Neural crest cell (in vitro differentiated cells): ENCODE measurements at regions not wholly inside any gene's neighbourhood (a gene's known extent, or its start where the extent isn't known, plus 50 kb on each side); places are given as distances from the start of the nearest gene placed in this dataset.

Experiments used
- DNase-seq: peaks from one replicate; pipeline ENCODE4 v3.0.0; 2021; ENCODE audit warnings: low read depth, mixed read lengths, low spot score
- H3K27ac Mint-ChIP-seq: one replicate; pipeline ENCODE4 v1.8.0; 2021; ENCODE audit warnings: mild to moderate bottlenecking, mixed read lengths; ENCODE audit not compliant: unreplicated experiment
- H3K27me3 Mint-ChIP-seq: 2 replicates; pipeline ENCODE4 v1.8.0; 2021; ENCODE audit warnings: low read depth, mild to moderate bottlenecking, mixed read lengths
- H3K36me3 Mint-ChIP-seq: 2 replicates; pipeline ENCODE4 v1.8.0; 2021; ENCODE audit warnings: low read depth, mild to moderate bottlenecking, mixed read lengths
- H3K4me1 Mint-ChIP-seq: 2 replicates; pipeline ENCODE4 v1.8.0; 2021; ENCODE audit warnings: mixed read lengths
- H3K4me3 Mint-ChIP-seq: one replicate; pipeline ENCODE4 v1.8.0; 2021; ENCODE audit warnings: mild to moderate bottlenecking, mixed read lengths
- H3K9me3 Mint-ChIP-seq: 2 replicates; pipeline ENCODE4 v1.8.0; 2021; ENCODE audit warnings: mixed read lengths
- CTCF ChIP-seq: fragments of 200-600 bp; sonication (generic); conservative IDR thresholded peaks from 2 replicates; pipeline ENCODE4 v1.5.0; 2021; ENCODE audit warnings: antibody characterized with exemption, mild to moderate bottlenecking

GRCh38 chr10:64211466-64211865, 690.3 kb downstream of the REEP3 start:
- Mint-ChIP-seq H3K27ac (no peak overlapping the region), H3K27me3 (no peaks in the 10 kb centered on the region), H3K4me1 (no peaks in the 10 kb centered on the region), H3K4me3 (no peak overlapping the region), H3K9me3 (peaks cover 5% of the 10 kb centered on the region), H3K36me3 (peaks cover 4% of the 10 kb centered on the region)
- TF ChIP-seq CTCF, result no peak
- no peak for DNase-seq

GRCh38 chr10:64215088-64215487, 693.9 kb downstream of the REEP3 start:
- Mint-ChIP-seq H3K4me1 (no peaks in the 10 kb centered on the region), H3K4me3 (no peak overlapping the region), H3K36me3 (peaks cover 2% of the 10 kb centered on the region), H3K27ac (no peak overlapping the region), H3K9me3 (peaks cover 5% of the 10 kb centered on the region), H3K27me3 (no peaks in the 10 kb centered on the region)
- TF ChIP-seq CTCF, result no peak
- no peak for DNase-seq

GRCh38 chr10:64219271-64220025, 698.2 kb downstream of the REEP3 start:
- Mint-ChIP-seq H3K27ac (no peak overlapping the region), H3K4me3 (no peak overlapping the region), H3K9me3 (peaks cover 10% of the 10 kb centered on the region), H3K27me3 (no peaks in the 10 kb centered on the region), H3K36me3 (peaks cover 8% of the 10 kb centered on the region), H3K4me1 (no peaks in the 10 kb centered on the region)
- DNase-seq, result no peak
- TF ChIP-seq CTCF, result no peak

GRCh38 chr10:64234489-64234888, 713.3 kb downstream of the REEP3 start:
- Mint-ChIP-seq H3K36me3 (no peaks in the 10 kb centered on the region), H3K27ac (no peak overlapping the region), H3K4me1 (no peaks in the 10 kb centered on the region), H3K9me3 (peaks cover 3% of the 10 kb centered on the region), H3K4me3 (no peak overlapping the region), H3K27me3 (no peaks in the 10 kb centered on the region)
- no peak for TF ChIP-seq CTCF
- no peak for DNase-seq

- Mint-ChIP-seq H3K27ac (no peak overlapping the region), H3K4me3 (no peak overlapping the region), H3K9me3 (peaks cover 2% of the 10 kb centered on the region), H3K36me3 (no peaks in the 10 kb centered on the region), H3K27me3 (no peaks in the 10 kb centered on the region), H3K4me1 (peaks cover 5% of the 10 kb centered on the region)
- no peak for TF ChIP-seq CTCF
- no peak for DNase-seq
These were observed 736.5 kb downstream of the REEP3 start for GRCh38 chr10:64257704-64258103.
